ENCODE measurements at regions not wholly inside any gene's neighbourhood (a gene's known extent, or its start where the extent isn't known, plus 50 kb on each side); places are given as distances from the start of the nearest gene placed in this dataset.

DNA sequence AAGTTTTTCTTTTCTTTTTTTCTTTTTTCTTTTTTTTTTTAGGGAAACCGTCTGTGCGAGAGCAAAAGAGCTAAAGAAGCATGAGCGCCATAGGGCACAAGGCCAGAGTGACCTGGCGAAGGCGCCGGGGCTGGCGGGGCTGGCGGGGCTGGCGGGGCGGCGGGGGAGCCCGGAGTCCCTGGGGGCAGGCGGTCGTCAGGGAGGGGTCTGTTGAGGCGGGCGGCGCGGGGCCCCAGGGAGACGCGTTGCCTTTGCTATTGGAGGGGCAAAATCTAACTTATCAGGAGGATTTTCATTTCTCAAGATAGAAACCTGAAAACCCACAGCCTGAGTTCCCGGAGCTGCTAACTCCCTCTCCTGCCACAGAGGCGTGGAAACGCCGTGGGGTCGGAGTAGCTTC lies 135.6 kb upstream of the SMAD1 start:
- Histone ChIP-seq H3K4me1 (ENCODE audit: control insufficient read depth, insufficient read depth, low read length) (peaks cover 6% of the 10 kb centered on the region), H3K9me3 (ENCODE audit: control insufficient read depth, insufficient read depth, low read depth, low read length) (no peaks in the 10 kb centered on the region), H3K36me3 (ENCODE audit: control insufficient read depth, insufficient read depth, low read length) (no peaks in the 10 kb centered on the region), H3K27me3 (ENCODE audit: control insufficient read depth, insufficient read depth, low read length) (no peaks in the 10 kb centered on the region), H3K27ac (ENCODE audit: low read depth, low read length) (no peak overlapping the region), H3K9ac (ENCODE audit: low read length) (no peak overlapping the region), H3K4me3 (ENCODE audit: low read depth, low read length) (no peak overlapping the region)

DNA sequence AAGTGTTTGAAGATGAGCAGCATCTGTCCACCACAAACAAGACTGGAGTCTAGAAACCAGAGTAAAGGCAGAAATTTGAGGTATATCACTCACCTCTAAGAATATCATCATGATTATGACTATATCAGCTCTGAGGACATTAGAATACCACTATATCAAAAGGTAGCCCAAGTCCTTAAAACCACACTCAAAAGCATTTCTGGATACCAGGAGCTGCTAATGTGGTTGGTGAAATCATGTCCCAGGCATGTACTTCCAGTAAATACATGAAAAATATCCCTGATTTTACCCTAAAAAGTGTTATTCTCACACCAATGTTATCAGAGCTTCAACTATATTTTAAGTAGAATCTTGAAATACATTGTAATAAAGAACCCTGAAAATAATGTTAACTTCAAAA lies 136.3 kb upstream of the SMAD1 start:
- H3K36me3 ChIP-seq (ENCODE audit: control insufficient read depth, insufficient read depth, low read length), result no peaks in the 10 kb centered on the region
- no peak overlapping the region for H3K9ac ChIP-seq (ENCODE audit: low read length)
- no peaks in the 10 kb centered on the region for H3K27me3 ChIP-seq (ENCODE audit: control insufficient read depth, insufficient read depth, low read length)
- no peaks in the 10 kb centered on the region for H3K9me3 ChIP-seq (ENCODE audit: control insufficient read depth, insufficient read depth, low read depth, low read length)
- H3K27ac ChIP-seq (ENCODE audit: low read depth, low read length), result no peak overlapping the region
- no peak overlapping the region for H3K4me3 ChIP-seq (ENCODE audit: low read depth, low read length)
- peaks cover 6% of the 10 kb centered on the region for H3K4me1 ChIP-seq (ENCODE audit: control insufficient read depth, insufficient read depth, low read length)

DNA sequence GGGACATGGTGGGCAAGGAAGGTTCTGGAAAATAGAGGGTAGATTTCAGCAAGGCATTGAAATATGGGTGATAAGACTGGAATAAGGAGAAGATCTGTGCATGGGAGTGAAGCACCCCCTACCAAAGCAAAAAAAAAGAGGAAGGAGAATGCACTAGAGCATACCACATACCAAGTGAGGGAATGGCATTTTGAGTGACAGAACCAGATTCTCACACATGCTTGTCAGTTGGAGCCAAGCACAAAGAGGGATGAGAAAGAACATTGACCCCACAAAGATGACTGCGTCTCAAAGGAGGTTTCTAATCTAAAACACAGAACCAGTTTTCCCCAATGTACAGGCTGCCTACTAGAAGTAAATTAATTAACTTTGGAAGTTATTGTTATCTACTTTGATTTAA lies 140.3 kb upstream of the SMAD1 start:
- H3K36me3 ChIP-seq (ENCODE audit: control insufficient read depth, insufficient read depth, low read length), result no peaks in the 10 kb centered on the region
- no peaks in the 10 kb centered on the region for H3K27me3 ChIP-seq (ENCODE audit: control insufficient read depth, insufficient read depth, low read length)
- no peak overlapping the region for H3K9ac ChIP-seq (ENCODE audit: low read length)
- H3K4me1 ChIP-seq (ENCODE audit: control insufficient read depth, insufficient read depth, low read length), result peaks cover 8% of the 10 kb centered on the region
- no peak overlapping the region for H3K27ac ChIP-seq (ENCODE audit: low read depth, low read length)
- H3K9me3 ChIP-seq (ENCODE audit: control insufficient read depth, insufficient read depth, low read depth, low read length), result no peaks in the 10 kb centered on the region
- H3K4me3 ChIP-seq (ENCODE audit: low read depth, low read length), result no peak overlapping the region

DNA sequence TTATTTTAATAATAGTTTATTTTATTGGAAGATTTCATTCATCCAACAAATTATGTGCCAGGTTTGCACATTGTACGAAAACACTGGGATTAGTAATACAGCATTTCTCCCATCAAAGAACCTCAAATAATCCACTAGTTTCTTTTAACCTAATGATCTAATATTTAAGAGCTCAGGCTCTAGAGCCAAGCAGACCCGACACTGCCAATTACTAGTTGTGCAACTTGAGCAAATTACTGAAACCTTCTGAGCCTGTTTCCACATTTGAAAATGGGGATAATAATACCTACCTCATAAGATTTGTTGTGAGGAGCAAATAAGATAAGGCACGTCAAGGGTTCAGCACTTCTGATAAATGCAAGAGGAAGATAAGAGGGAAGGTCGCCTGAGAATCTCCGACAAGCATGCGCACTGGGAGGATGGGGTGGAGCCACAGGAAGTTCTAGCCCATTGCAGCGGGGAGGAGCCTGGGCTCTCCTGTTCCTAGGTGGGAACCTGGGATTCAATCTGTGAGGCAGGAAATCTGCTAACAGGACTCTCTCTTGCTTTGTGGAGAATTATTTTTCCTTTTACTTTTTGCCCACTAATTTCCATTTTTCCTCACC lies 141.5 kb upstream of the SMAD1 start:
- H3K27me3 ChIP-seq (ENCODE audit: control insufficient read depth, insufficient read depth, low read length), result no peaks in the 10 kb centered on the region
- peaks cover 8% of the 10 kb centered on the region for H3K4me1 ChIP-seq (ENCODE audit: control insufficient read depth, insufficient read depth, low read length)
- H3K27ac ChIP-seq (ENCODE audit: low read depth, low read length), result no peak overlapping the region
- no peak overlapping the region; the same call in 1 of the 2 replicates for H3K4me3 ChIP-seq (ENCODE audit: low read depth, low read length)
- no peak overlapping the region for H3K9ac ChIP-seq (ENCODE audit: low read length)
- H3K36me3 ChIP-seq (ENCODE audit: control insufficient read depth, insufficient read depth, low read length), result no peaks in the 10 kb centered on the region
- H3K9me3 ChIP-seq (ENCODE audit: control insufficient read depth, insufficient read depth, low read depth, low read length), result no peaks in the 10 kb centered on the region

DNA sequence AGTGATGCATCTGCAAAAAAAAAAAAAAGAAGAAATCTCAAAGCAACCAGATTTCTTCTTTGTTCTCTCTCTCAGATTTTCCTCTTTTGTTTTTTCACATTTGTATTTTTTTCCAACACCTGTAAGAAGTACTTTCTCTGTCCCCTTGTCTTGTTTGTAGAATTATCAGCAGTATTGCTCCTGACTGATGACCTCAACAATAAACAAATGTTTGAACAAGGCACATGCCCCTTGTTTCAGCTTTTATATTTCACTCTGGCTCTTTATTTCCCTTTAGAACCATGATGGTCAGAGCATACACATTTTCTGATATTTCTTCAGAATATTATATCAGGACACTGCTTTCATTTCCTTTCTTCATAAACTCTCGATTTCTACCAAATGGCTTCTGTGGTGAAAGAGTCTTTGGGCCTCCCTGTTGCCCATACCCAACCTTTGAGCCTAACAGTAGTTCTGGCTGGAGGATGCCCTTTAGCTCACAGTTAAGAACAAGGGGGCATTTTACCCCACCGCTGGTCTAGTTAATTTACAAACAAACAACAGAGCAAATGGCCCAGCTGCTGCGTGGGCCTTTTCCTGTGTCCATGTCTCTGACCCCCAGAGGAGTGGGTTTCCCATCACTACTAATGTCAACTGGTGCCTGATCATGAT lies 142.5 kb upstream of the SMAD1 start:
- H3K4me1 ChIP-seq (ENCODE audit: control insufficient read depth, insufficient read depth, low read length), result peaks cover 8% of the 10 kb centered on the region
- H3K9ac ChIP-seq (ENCODE audit: low read length), result no peak overlapping the region
- H3K36me3 ChIP-seq (ENCODE audit: control insufficient read depth, insufficient read depth, low read length), result no peaks in the 10 kb centered on the region
- H3K27me3 ChIP-seq (ENCODE audit: control insufficient read depth, insufficient read depth, low read length), result no peaks in the 10 kb centered on the region
- H3K27ac ChIP-seq (ENCODE audit: low read depth, low read length), result no peak overlapping the region
- no peaks in the 10 kb centered on the region for H3K9me3 ChIP-seq (ENCODE audit: control insufficient read depth, insufficient read depth, low read depth, low read length)
- no peak overlapping the region for H3K4me3 ChIP-seq (ENCODE audit: low read depth, low read length)

DNA sequence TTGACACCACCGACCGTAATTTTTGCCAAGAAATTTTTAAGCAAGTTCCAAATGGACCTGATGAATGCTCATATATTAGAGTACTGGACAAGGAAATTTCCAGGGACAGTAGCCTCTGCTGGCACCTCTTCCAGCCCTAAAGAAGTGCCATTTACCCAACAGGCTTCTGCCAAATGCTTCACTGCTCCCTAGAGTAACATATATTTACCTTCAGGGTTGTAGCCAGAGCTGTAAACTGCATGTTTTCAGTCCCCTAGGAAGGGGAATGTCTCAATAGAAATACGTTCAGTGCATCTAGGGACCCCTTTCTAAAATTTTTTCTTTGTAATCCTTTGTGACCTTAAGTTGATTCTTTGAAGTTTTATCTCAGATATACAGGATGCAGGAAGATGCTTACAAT lies 143.1 kb upstream of the SMAD1 start:
- Histone ChIP-seq H3K27ac (ENCODE audit: low read depth, low read length) (no peak overlapping the region), H3K9ac (ENCODE audit: low read length) (no peak overlapping the region), H3K4me3 (ENCODE audit: low read depth, low read length) (no peak overlapping the region), H3K4me1 (ENCODE audit: control insufficient read depth, insufficient read depth, low read length) (peaks cover 7% of the 10 kb centered on the region), H3K36me3 (ENCODE audit: control insufficient read depth, insufficient read depth, low read length) (no peaks in the 10 kb centered on the region), H3K9me3 (ENCODE audit: control insufficient read depth, insufficient read depth, low read depth, low read length) (no peaks in the 10 kb centered on the region), H3K27me3 (ENCODE audit: control insufficient read depth, insufficient read depth, low read length) (no peaks in the 10 kb centered on the region)

DNA sequence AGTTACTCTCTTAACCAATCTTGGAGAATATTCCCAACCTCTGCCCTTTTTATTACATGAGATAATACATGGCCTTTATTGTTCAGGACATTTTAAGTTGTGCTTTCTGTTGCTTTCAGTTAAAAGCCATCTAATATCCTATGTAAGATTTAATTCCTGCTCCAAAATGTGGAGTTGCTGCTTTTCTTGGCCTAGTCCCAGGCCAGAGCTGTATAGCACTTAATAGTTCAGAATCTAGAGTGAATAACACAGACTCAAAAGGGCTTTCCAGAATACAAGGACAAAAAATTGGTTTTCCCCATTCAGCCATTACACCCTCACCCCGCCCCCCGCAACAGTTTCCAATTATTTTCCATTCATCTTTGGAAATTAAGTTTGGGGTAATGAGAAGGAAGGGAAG lies 144.3 kb upstream of the SMAD1 start:
- Histone ChIP-seq H3K4me1 (ENCODE audit: control insufficient read depth, insufficient read depth, low read length) (0 out of 2 replicates have a peak, but pooled peaks cover 2% of the 10 kb centered on the region), H3K27ac (ENCODE audit: low read depth, low read length) (no peak overlapping the region), H3K9ac (ENCODE audit: low read length) (no peak overlapping the region), H3K36me3 (ENCODE audit: control insufficient read depth, insufficient read depth, low read length) (no peaks in the 10 kb centered on the region), H3K27me3 (ENCODE audit: control insufficient read depth, insufficient read depth, low read length) (no peaks in the 10 kb centered on the region), H3K9me3 (ENCODE audit: control insufficient read depth, insufficient read depth, low read depth, low read length) (no peaks in the 10 kb centered on the region), H3K4me3 (ENCODE audit: low read depth, low read length) (no peak overlapping the region)

DNA sequence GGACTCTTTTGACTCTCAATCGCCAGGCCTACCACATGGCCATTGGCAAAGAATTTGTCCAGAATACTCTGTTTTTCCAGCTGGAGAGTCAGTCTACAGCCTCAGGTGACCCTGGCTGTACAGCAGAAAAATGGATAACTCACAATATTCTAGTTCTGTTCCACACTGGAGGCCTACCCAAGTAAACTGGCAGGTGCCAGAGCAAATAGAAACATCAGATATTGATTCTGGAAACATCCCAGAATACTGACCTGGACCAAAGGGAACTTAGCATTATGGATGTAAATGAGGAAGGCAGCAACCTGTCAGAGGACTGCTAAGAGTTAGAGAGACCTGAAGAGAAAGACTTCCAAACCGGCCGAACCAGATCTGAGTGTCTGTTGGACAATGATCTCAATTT lies 147.9 kb upstream of the SMAD1 start:
- Histone ChIP-seq H3K4me1 (ENCODE audit: control insufficient read depth, insufficient read depth, low read length) (no peaks in the 10 kb centered on the region), H3K36me3 (ENCODE audit: control insufficient read depth, insufficient read depth, low read length) (no peaks in the 10 kb centered on the region), H3K27ac (ENCODE audit: low read depth, low read length) (no peak overlapping the region), H3K9ac (ENCODE audit: low read length) (no peak overlapping the region), H3K27me3 (ENCODE audit: control insufficient read depth, insufficient read depth, low read length) (no peaks in the 10 kb centered on the region), H3K9me3 (ENCODE audit: control insufficient read depth, insufficient read depth, low read depth, low read length) (no peaks in the 10 kb centered on the region), H3K4me3 (ENCODE audit: low read depth, low read length) (no peak overlapping the region)

DNA sequence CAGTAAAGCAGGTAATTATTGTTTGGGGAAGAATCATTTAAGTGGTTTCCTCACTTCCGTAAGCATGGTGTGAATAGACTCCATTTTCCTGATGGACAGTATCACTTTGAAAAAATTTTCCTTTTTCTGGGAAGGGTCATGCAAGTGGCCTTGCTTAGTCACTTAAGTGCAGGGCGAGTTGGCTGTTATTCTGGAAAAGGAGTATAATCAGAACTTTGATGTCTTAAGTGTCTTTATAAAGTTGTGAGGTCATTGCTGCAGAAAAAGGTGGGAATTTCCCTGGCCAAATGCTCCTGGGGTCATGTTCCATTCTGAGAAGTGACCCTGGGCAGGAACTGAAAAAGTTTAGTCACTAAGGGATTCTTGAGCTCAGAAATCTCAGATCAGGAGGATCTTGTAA lies 146.1 kb upstream of the OTUD4 start:
- H3K4me1 ChIP-seq (ENCODE audit: control insufficient read depth, insufficient read depth, low read length), result no peaks in the 10 kb centered on the region
- H3K4me3 ChIP-seq (ENCODE audit: low read depth, low read length), result no peak overlapping the region
- no peaks in the 10 kb centered on the region for H3K9me3 ChIP-seq (ENCODE audit: control insufficient read depth, insufficient read depth, low read depth, low read length)
- H3K36me3 ChIP-seq (ENCODE audit: control insufficient read depth, insufficient read depth, low read length), result no peaks in the 10 kb centered on the region
- H3K27me3 ChIP-seq (ENCODE audit: control insufficient read depth, insufficient read depth, low read length), result no peaks in the 10 kb centered on the region
- H3K27ac ChIP-seq (ENCODE audit: low read depth, low read length), result no peak overlapping the region
- no peak overlapping the region for H3K9ac ChIP-seq (ENCODE audit: low read length)

DNA sequence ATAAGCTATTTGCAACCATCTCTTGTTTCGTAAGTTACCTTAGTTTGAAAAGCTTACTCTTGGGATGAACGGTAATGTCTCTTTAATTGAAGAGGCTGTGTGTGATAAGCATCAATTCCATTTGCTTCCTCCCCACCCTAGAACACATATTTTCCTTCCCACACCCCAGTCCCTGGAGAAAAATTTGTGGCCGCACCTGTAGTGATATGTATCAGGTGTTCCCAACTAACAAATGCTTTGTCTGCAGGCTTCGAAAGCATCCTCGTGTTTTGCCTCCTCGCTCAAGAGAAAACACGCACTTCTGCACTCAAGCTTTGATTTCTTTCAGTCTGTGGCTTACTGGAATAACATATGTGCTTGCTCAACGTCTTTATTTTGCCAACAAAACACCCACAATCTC lies 143.8 kb upstream of the OTUD4 start:
- Histone ChIP-seq H3K4me1 (ENCODE audit: control insufficient read depth, insufficient read depth, low read length) (no peaks in the 10 kb centered on the region), H3K36me3 (ENCODE audit: control insufficient read depth, insufficient read depth, low read length) (no peaks in the 10 kb centered on the region), H3K9me3 (ENCODE audit: control insufficient read depth, insufficient read depth, low read depth, low read length) (no peaks in the 10 kb centered on the region), H3K4me3 (ENCODE audit: low read depth, low read length) (no peak overlapping the region), H3K27me3 (ENCODE audit: control insufficient read depth, insufficient read depth, low read length) (no peaks in the 10 kb centered on the region), H3K27ac (ENCODE audit: low read depth, low read length) (no peak overlapping the region), H3K9ac (ENCODE audit: low read length) (no peak overlapping the region)

DNA sequence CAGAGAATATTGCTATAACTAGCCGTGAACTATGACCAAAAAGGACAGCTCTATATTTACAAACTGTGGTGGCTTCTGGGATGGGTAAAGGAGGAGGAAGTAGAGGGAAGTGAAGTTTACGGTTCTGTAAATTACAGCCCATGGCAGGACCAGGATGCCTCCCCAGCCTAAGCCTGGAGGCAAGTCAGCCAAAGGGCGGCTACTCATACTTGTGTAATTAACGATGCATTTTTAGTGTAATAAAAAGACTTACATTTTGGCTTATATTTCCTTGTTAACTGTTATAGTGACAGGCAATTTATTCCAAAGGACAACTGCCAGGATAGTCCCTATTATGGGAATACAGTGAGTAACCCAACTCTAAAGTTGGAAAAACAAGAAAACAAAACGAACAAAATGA lies 139.9 kb upstream of the OTUD4 start:
- Histone ChIP-seq H3K36me3 (ENCODE audit: control insufficient read depth, insufficient read depth, low read length) (no peaks in the 10 kb centered on the region), H3K9me3 (ENCODE audit: control insufficient read depth, insufficient read depth, low read depth, low read length) (no peaks in the 10 kb centered on the region), H3K4me1 (ENCODE audit: control insufficient read depth, insufficient read depth, low read length) (no peaks in the 10 kb centered on the region), H3K4me3 (ENCODE audit: low read depth, low read length) (no peak overlapping the region), H3K27ac (ENCODE audit: low read depth, low read length) (no peak overlapping the region), H3K9ac (ENCODE audit: low read length) (no peak overlapping the region), H3K27me3 (ENCODE audit: control insufficient read depth, insufficient read depth, low read length) (no peaks in the 10 kb centered on the region)

All from HUES6 (cell line).